Endothelial cell (in vitro differentiated cells): ENCODE measurements at regions not wholly inside any gene's neighbourhood (a gene's known extent, or its start where the extent isn't known, plus 50 kb on each side); places are given as distances from the start of the nearest gene placed in this dataset.
"Not testable (repeated sequence)": the region's sequence is repeated elsewhere in the genome, so short reads cannot be mapped to it uniquely, and the experiment has no call there.

ENCODE experiments used
- DNase-seq: peaks from one replicate; pipeline ENCODE4 v3.0.0; 2021; ENCODE audit warnings: low spot score
- H3K27ac Mint-ChIP-seq: one replicate; pipeline ENCODE4 v1.8.0; 2021; ENCODE audit warnings: mixed read lengths, inconsistent platforms; ENCODE audit not compliant: unreplicated experiment
- H3K27me3 Mint-ChIP-seq: one replicate; pipeline ENCODE4 v1.8.0; 2021; ENCODE audit warnings: mild to moderate bottlenecking, moderate library complexity, mixed read lengths, inconsistent platforms; ENCODE audit not compliant: unreplicated experiment
- H3K36me3 Mint-ChIP-seq: one replicate; pipeline ENCODE4 v1.8.0; 2021; ENCODE audit warnings: mild to moderate bottlenecking, low read depth, mixed read lengths, inconsistent platforms; ENCODE audit not compliant: unreplicated experiment
- H3K4me1 Mint-ChIP-seq: one replicate; pipeline ENCODE4 v1.8.0; 2021; ENCODE audit warnings: mild to moderate bottlenecking, mixed read lengths, inconsistent platforms; ENCODE audit not compliant: unreplicated experiment
- H3K4me3 Mint-ChIP-seq: one replicate; pipeline ENCODE4 v1.8.0; 2021; ENCODE audit warnings: mild to moderate bottlenecking, mixed read lengths, inconsistent platforms; ENCODE audit not compliant: unreplicated experiment
- H3K9me3 Mint-ChIP-seq: one replicate; pipeline ENCODE4 v1.8.0; 2021; ENCODE audit warnings: mixed read lengths, inconsistent platforms; ENCODE audit not compliant: unreplicated experiment

- not testable (repeated sequence) for H3K27ac Mint-ChIP-seq, DNase-seq, H3K4me1 Mint-ChIP-seq, H3K4me3 Mint-ChIP-seq, H3K9me3 Mint-ChIP-seq, H3K27me3 Mint-ChIP-seq, H3K36me3 Mint-ChIP-seq
These were observed 94.4 kb downstream of the SPDYE17 start for GRCh38 chr7:76937781-76938180.

- H3K4me3 Mint-ChIP-seq, DNase-seq, H3K4me1 Mint-ChIP-seq, H3K36me3 Mint-ChIP-seq, H3K27ac Mint-ChIP-seq, H3K27me3 Mint-ChIP-seq, H3K9me3 Mint-ChIP-seq: not testable (repeated sequence)
These were observed 94.8 kb downstream of the SPDYE17 start for GRCh38 chr7:76937330-76937729.

- not testable (repeated sequence) for H3K9me3 Mint-ChIP-seq, DNase-seq, H3K27ac Mint-ChIP-seq, H3K4me3 Mint-ChIP-seq, H3K36me3 Mint-ChIP-seq, H3K4me1 Mint-ChIP-seq, H3K27me3 Mint-ChIP-seq
These were observed 95.8 kb downstream of the SPDYE17 start for GRCh38 chr7:76936346-76936745.

GRCh38 chr7:76934711-76935110 lies 97.5 kb downstream of the SPDYE17 start:
- not testable (repeated sequence) for H3K36me3 Mint-ChIP-seq, H3K4me3 Mint-ChIP-seq, H3K9me3 Mint-ChIP-seq

DNA sequence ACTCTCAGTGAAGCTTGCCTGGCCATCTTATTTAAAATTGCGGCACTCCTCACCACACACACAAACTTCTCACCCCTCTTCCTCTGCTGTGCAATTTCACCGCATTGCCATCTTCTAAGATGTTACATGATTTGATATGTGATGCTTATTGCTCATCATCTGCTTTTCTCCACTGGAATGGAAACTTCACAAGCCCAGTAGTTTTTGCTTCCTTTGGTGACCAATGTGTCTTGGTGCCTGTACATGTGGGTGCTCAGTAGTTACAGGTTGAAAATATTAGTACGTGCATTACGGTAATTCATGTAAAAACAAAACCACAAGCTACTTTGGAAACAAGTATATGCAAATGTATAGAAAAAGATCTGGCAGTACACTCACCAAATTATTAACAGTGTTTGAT lies 99.2 kb downstream of the SPDYE17 start:
- H3K36me3 Mint-ChIP-seq, H3K4me3 Mint-ChIP-seq, H3K27ac Mint-ChIP-seq, H3K9me3 Mint-ChIP-seq, H3K27me3 Mint-ChIP-seq, DNase-seq: not testable (repeated sequence)
- H3K4me1 Mint-ChIP-seq = peaks cover 11% of the 10 kb centered on the region

More at GRCh38 chr7:76934711-76935110, 97.5 kb downstream of the SPDYE17 start:
- not testable (repeated sequence) for H3K27ac Mint-ChIP-seq, H3K4me1 Mint-ChIP-seq, H3K27me3 Mint-ChIP-seq, DNase-seq

- H3K27ac Mint-ChIP-seq, H3K36me3 Mint-ChIP-seq, DNase-seq, H3K9me3 Mint-ChIP-seq, H3K4me3 Mint-ChIP-seq, H3K27me3 Mint-ChIP-seq, H3K4me1 Mint-ChIP-seq: not testable (repeated sequence)
These were observed 100.7 kb downstream of the SPDYE17 start for GRCh38 chr7:76931441-76931840.

DNA sequence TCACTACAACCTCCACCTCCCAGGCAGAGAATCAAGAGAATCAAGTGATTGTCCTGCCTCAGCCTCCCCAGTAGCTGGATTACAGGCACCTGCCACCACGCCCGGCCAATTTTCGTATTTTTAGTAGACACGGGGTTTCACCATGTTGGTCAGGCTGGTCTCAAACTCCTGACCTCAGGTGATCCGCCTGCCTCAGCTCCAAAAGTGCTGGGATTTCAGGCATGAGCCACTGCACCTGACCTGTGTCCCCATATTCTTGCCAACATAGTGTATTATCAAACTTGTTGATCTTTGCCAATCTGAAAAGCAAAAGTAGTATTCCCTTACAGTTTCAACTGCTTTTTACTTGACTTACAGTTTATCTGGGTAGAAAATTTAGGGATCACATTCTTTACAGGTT lies 101.7 kb downstream of the SPDYE17 start:
- H3K9me3 Mint-ChIP-seq, H3K36me3 Mint-ChIP-seq, DNase-seq, H3K4me1 Mint-ChIP-seq, H3K4me3 Mint-ChIP-seq, H3K27me3 Mint-ChIP-seq, H3K27ac Mint-ChIP-seq: not testable (repeated sequence)

DNA sequence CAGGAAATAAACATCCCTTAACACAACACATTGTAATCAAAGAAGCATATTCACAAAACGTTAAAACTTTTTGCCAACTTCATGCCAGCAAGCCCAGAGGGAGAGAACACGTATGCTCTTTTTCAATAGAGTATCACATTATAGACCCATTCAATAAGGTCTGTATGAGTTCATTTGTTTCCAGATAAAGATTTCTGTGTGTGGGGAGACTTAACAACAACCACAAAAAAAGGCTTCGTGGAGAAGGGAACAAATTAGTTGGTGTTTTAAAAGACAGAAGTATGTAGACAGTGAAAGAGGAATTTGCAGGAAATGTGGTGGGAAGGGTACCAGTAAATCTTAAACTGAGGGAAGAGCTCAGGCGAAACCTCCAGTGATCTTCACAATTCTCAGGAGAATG lies 103.4 kb downstream of the SPDYE17 start:
- not testable (repeated sequence) for H3K27me3 Mint-ChIP-seq, H3K4me1 Mint-ChIP-seq, H3K9me3 Mint-ChIP-seq, H3K27ac Mint-ChIP-seq, H3K4me3 Mint-ChIP-seq, DNase-seq, H3K36me3 Mint-ChIP-seq

GRCh38 chr7:76927741-76928393 lies 104.3 kb downstream of the SPDYE17 start:
- H3K36me3 Mint-ChIP-seq, H3K4me1 Mint-ChIP-seq, H3K27me3 Mint-ChIP-seq, H3K27ac Mint-ChIP-seq, DNase-seq, H3K4me3 Mint-ChIP-seq, H3K9me3 Mint-ChIP-seq: not testable (repeated sequence)

- DNase-seq, H3K36me3 Mint-ChIP-seq, H3K27me3 Mint-ChIP-seq, H3K4me1 Mint-ChIP-seq, H3K9me3 Mint-ChIP-seq, H3K27ac Mint-ChIP-seq, H3K4me3 Mint-ChIP-seq: not testable (repeated sequence)
These were observed 105.7 kb downstream of the SPDYE17 start for GRCh38 chr7:76926416-76926815.

GRCh38 chr7:76924756-76925155 lies 107.4 kb downstream of the SPDYE17 start:
- not testable (repeated sequence) for H3K4me3 Mint-ChIP-seq, DNase-seq, H3K4me1 Mint-ChIP-seq, H3K36me3 Mint-ChIP-seq, H3K9me3 Mint-ChIP-seq, H3K27ac Mint-ChIP-seq, H3K27me3 Mint-ChIP-seq

GRCh38 chr7:76918619-76919018 lies 113.5 kb downstream of the SPDYE17 start:
- H3K9me3 Mint-ChIP-seq, H3K36me3 Mint-ChIP-seq, H3K27ac Mint-ChIP-seq, H3K4me3 Mint-ChIP-seq, H3K27me3 Mint-ChIP-seq, H3K4me1 Mint-ChIP-seq, DNase-seq: not testable (repeated sequence)

DNA sequence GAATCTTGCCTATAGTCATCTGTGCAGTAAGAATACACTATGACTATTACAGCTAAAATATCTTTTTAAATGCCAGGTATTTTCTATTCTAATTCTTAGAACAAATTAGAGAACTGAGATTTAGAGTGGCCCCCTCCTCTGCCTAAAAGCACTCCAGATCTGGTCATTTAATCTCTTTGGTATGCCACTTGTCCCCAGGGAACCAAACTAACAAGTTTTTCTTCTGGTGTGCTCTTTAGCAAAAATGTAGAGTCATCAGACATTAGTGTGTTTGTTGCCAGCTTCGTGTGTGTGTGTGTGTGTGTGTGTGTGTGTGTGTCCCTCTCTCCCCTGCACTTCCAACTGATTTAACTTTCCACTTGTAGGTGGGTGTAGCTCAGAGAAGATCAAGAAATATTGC lies 117.8 kb downstream of the SPDYE17 start:
- H3K36me3 Mint-ChIP-seq, DNase-seq, H3K27me3 Mint-ChIP-seq, H3K4me3 Mint-ChIP-seq, H3K9me3 Mint-ChIP-seq, H3K27ac Mint-ChIP-seq: not testable (repeated sequence)
- peaks cover 11% of the 10 kb centered on the region for H3K4me1 Mint-ChIP-seq
